Astrocyte of the cerebellum (primary cell): ENCODE measurements at regions not wholly inside any gene's neighbourhood (a gene's known extent, or its start where the extent isn't known, plus 50 kb on each side); places are given as distances from the start of the nearest gene placed in this dataset.
A peak's percentile ranks its signal among the peaks of the same experiment; 100 is the strongest.

Experiments used
- DNase-seq: peaks from one replicate; pipeline ENCODE4 v3.0.0-alpha.2; 2011; ENCODE audit warnings: low read depth
- H3K4me3 ChIP-seq: 2 replicates; pipeline ENCODE4 v1.5.1; 2011; ENCODE audit warnings: mild to moderate bottlenecking, low read depth, low read length, moderate library complexity
- in situ Hi-C: cut with HindIII; loops from 2 replicates; pipeline ENCODE4 v1.10.0; 2017; ENCODE audit warnings: low sequenced_read_pairs
- TF ChIP-seq, protein P1 (sequence below): IDR thresholded peaks from 2 replicates; pipeline ENCODE4 v1.5.1; 2012; ENCODE audit warnings: low read length, low read depth, moderate library complexity, mild to moderate bottlenecking; ENCODE audit errors: missing control alignments

DNA sequence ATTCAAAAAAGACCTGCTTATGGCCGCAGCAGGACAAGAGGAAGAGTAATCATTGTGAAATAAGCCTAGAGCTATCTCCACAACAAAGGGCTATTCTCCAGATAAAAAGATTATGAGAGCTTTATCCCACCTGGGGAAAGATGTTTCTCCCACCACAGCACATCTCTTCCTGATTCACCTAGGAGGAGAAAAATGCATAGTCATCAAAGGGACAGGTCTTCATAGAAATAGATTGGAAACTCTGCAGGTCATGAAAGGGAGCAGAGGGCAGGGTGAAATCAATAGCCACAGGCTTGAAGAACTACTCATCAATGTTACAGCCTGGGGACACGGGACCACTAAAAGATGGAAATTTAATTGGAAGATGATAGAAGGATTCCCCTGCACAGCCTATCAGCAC is 453.8 kb upstream of the TMEM132C start:
- in situ Hi-C loops = no loop called here
- no peak for DNase-seq
- TF ChIP-seq, protein P1, sequence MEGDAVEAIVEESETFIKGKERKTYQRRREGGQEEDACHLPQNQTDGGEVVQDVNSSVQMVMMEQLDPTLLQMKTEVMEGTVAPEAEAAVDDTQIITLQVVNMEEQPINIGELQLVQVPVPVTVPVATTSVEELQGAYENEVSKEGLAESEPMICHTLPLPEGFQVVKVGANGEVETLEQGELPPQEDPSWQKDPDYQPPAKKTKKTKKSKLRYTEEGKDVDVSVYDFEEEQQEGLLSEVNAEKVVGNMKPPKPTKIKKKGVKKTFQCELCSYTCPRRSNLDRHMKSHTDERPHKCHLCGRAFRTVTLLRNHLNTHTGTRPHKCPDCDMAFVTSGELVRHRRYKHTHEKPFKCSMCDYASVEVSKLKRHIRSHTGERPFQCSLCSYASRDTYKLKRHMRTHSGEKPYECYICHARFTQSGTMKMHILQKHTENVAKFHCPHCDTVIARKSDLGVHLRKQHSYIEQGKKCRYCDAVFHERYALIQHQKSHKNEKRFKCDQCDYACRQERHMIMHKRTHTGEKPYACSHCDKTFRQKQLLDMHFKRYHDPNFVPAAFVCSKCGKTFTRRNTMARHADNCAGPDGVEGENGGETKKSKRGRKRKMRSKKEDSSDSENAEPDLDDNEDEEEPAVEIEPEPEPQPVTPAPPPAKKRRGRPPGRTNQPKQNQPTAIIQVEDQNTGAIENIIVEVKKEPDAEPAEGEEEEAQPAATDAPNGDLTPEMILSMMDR = no peak
- no peak overlapping the region for H3K4me3 ChIP-seq

DNA sequence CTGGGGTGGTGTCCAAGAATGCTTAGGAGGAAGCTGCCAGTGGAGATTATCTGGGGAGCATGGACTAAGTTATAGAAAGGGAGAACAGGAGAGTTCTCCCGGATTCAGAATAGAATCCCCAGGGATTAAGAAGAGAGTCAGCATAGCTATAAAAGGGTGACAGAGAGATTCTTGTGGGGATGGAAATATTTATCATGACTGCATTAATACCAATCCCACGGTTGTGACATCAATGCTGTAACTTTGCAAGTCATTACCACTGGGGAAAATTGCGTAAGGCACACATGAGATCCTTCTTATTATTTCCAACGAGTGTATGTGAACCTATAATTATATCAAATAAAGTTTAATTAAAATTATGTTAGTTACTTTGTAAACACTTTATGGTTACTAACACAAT is 447.9 kb upstream of the TMEM132C start:
- no peak overlapping the region for H3K4me3 ChIP-seq
- in situ Hi-C loops = no loop called here
- TF ChIP-seq, protein P1 = no peak
- no peak for DNase-seq

DNA sequence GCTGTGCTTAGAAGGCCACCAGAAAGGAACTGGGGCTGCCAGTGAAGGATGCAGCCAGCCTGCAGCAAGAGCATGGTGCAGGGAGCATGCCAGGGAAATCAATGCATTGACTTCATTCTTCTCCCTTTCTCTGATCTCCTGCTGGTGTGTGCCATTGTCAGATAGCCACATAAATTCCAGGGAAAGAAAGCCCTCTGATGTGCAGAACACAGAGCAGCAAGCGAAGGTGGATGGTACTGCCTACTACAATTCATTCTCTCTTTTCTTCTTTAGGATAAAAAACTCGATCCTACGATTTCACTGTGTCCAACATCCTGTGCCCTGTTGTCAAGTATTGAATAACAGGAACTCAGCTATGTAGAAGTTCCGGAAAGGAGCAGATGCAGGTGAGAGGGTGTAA is 446.7 kb upstream of the TMEM132C start:
- in situ Hi-C loops = no loop called here
- no peak for DNase-seq
- TF ChIP-seq, protein P1 = no peak
- no peak overlapping the region for H3K4me3 ChIP-seq

DNA sequence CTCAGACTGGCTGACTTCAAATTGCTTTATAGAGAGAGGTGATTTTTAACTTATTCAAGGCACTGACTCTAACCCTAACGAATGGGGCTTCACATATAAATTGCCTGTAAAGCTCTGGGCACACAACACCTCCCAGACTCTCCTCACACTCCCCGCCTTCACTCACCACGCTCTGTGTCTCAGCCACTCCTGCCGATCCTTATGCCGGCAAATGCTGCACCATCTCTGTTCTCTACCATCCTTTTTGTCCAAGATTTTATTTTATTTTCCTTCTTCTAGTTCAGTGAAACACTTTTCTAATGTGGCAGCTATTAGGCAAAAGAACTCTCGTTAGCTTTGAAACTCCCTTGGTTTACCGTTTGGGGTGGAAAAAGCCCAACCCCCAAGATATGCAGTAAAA is 446.1 kb upstream of the TMEM132C start:
- TF ChIP-seq, protein P1 = no peak
- in situ Hi-C loops = no loop called here
- H3K4me3 ChIP-seq = no peak overlapping the region
- DNase-seq = no peak

DNA sequence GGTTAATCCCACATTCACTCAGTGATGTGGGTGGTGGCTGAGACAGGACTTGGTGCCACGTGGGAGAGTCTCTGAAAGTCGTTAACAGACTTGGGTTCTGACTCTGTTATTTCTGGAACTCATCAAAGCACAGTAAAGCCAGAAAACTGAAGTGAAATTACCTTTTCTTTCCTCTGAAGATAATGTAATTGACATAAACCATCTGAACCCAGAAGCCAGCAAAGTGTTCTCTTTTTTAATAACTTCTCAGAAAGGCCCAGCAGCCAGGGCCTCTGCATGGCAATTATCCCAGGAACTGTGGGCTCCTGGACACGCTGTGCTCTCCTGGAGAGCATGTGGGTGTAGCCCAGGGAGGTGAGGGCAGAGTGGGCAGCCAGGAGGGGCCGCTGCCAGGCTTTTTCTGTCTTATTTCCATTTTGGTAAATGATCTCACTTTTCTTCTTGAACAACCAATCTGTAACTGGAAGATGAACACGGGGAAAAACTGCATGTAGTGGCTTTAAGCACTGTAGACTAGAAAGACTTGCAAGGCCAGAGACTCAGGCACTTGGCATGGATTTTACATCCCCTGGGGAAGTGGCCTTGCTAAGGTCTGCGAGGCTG is 444.1 kb upstream of the TMEM132C start:
- TF ChIP-seq, protein P1 = no peak
- in situ Hi-C loops = no loop called here
- H3K4me3 ChIP-seq = no peak overlapping the region
- DNase-seq = peak; percentile 13

DNA sequence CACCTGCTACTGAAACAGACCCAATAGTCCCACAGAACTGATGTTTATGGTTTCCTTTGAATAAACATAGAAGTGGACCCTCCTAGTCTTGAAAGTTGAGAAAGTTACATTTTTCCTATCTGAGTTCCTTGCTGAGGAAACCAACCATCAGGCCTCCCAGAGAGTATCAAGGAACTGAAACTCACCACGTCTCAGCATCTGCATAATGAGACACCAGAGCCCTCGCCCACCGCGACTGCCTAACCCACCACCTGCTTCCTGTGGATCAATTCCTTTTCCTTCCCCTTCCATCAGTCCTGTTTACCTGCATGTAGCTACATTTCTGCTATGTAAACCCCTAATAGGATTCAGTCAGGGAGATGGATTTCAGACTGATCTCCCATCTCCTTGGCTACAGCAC is 443.2 kb upstream of the TMEM132C start:
- no peak overlapping the region for H3K4me3 ChIP-seq
- TF ChIP-seq, protein P1 = no peak
- in situ Hi-C loops = no loop called here
- DNase-seq = no peak
